WI38 (cell line): ENCODE measurements at regions not wholly inside any gene's neighbourhood (a gene's known extent, or its start where the extent isn't known, plus 50 kb on each side); places are given as distances from the start of the nearest gene placed in this dataset.

Experiments used
- H3K4me3 ChIP-seq: 2 replicates; pipeline ENCODE4 v1.5.1; 2011; ENCODE audit warnings: low read depth, mild to moderate bottlenecking, control low read depth, low read length
- TF ChIP-seq, protein P1 (sequence below): IDR thresholded peaks from 2 replicates; pipeline ENCODE4 v1.5.1; 2012; ENCODE audit warnings: low read depth, mild to moderate bottlenecking, control low read depth, low read length

DNA sequence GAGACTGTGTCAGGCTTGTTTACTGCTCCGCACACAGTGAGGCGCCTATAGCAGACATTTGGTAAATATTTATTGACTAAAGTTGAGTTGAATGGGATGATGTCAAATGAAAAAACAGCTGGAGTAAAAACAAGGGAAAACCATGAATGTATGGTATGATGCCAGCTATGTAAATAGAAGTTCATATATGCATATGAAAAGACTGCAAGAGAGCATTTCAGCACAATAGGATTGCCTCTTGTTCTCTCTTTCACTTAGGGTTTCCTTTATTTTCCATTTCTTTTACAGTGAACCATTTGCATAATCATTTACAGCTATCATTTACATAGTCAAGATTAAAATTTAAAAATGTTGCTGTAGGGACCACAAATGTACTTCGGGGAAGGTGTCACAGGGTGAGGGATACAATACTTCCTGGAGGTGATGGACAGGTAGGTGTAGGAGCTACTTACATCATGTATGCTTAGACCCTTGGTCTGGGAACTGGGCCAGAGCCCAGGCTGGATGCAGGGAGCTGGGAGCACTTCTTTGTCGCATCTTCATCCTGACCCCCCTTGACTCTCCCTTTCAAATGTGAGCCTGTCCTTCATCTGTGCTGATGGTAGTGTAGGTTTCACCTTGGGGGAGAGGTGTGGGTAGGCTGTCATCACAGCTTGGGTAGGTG is 113.3 kb downstream of the UTP18 start:
- TF ChIP-seq, protein P1, sequence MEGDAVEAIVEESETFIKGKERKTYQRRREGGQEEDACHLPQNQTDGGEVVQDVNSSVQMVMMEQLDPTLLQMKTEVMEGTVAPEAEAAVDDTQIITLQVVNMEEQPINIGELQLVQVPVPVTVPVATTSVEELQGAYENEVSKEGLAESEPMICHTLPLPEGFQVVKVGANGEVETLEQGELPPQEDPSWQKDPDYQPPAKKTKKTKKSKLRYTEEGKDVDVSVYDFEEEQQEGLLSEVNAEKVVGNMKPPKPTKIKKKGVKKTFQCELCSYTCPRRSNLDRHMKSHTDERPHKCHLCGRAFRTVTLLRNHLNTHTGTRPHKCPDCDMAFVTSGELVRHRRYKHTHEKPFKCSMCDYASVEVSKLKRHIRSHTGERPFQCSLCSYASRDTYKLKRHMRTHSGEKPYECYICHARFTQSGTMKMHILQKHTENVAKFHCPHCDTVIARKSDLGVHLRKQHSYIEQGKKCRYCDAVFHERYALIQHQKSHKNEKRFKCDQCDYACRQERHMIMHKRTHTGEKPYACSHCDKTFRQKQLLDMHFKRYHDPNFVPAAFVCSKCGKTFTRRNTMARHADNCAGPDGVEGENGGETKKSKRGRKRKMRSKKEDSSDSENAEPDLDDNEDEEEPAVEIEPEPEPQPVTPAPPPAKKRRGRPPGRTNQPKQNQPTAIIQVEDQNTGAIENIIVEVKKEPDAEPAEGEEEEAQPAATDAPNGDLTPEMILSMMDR, result no peak
- H3K4me3 ChIP-seq, result no peak overlapping the region

DNA sequence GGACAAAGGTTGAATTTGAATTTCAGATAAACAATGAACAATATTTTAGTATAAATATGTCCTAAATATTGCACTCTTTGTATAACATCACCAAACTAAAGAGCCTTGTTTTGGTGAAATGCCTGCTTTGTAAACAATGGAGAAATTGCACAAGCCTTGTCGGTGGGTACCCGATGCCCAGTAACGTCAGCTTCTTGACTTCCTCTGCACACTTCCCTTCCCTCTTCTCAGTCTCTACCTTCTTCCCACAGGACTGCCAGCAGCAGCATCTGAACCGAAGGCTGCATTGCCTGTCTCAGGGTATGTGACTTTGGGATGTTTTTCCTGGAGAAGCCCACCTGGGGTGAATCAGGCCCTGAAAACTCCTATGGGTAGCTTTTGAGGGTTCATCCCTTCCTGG is 113.9 kb downstream of the UTP18 start:
- TF ChIP-seq, protein P1, result no peak
- no peak overlapping the region for H3K4me3 ChIP-seq

DNA sequence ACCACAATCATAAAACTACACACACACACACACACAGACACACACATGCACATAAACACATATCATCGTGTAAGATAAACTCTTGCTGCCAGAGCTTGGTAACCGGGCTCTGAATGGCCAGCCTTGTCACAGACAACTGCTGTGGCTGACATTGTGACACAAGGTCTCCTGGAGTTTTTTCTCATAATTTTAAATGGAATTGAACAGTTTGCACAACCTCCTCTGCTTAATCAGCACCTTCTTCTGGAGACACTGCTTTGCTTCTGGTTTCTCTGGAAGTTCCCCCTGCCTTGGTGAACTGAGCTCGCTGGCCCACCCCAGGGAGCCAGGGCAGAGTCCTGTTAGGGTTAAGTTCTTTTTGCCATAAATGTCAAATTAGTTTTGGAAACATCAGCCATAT is 115.4 kb downstream of the UTP18 start:
- TF ChIP-seq, protein P1, result no peak
- no peak overlapping the region for H3K4me3 ChIP-seq

DNA sequence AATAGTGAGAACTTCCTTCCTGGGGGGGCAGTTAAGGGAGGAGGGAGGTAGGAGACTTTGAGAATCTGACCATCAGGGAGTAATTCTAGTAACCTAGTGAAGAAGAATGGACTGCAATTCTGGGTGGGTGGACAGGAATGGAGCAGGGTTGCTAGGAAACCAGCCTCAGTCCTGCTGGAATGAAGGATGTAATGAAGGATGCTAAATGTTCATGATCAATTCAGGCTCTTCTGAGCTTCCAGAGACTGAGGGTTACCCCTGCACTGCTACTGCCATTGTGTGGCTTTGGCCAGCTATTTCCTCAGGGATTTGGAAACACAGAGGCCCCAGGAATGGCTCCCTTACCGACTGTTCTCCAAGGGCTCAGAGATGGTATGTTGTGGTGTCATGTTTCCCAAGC is 116.4 kb downstream of the UTP18 start:
- TF ChIP-seq, protein P1, result no peak

DNA sequence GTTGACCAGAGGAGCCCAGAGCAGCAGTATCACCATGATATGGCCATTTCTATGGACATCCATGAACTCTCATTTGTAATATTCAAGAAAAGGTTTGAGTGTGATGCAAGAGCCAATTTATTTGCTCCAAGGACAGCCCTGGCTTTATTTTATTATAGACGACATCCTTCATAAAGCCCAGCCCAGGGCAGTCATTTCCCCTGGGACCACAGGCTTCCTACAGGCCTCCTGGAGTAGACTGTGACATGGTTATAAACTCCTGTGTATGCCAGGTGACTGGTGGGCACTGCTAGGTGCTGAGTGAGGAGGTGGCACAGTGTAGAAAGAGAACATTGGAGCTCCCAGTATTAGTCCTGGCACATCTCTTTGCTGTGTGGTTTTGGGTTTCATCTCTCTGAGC is 120.9 kb downstream of the UTP18 start:
- no peak overlapping the region for H3K4me3 ChIP-seq
- TF ChIP-seq, protein P1, result no peak

More for the DNA sequence above, 116.4 kb downstream of the UTP18 start:
- no peak overlapping the region for H3K4me3 ChIP-seq

DNA sequence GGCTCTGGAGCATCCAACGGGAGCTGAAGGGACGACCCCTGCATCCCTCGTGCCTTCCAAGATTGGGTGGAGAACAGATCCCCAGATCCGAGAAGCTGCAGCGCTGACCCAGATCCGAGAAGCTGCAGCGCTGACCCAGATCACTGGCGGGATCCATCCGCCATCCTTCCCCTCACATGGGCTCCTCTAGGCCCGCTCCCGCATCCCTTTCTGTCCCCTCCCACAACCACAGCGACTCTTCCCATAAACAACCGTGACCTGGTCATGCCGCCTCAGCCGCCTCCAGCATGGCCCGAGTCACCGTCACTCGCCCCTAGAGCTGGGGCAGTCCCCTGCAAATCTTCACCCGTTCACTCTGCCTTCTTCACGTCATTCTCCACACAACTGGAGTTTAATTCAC is 124.9 kb downstream of the UTP18 start:
- TF ChIP-seq, protein P1, result no peak
- no peak overlapping the region for H3K4me3 ChIP-seq

DNA sequence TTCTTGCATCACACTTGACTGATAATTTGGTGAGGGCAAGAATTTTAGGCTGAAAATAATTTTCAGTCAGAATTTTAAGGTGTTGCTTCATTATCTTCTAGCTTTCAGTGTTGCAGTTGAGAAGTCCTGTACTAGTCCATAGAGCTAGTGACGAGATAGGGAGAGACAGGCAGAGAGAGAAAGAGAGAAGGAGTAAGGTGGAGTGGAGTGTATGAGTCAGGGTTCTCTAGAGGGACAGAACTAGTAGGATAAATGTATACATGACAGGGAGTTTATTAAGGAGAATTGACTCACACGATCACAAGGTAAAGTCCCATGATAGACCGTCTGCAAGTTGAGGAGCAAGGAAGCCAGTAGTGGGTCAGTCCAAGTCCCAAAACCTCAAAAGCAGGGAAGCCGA is 127.2 kb downstream of the UTP18 start:
- no peak overlapping the region for H3K4me3 ChIP-seq
- TF ChIP-seq, protein P1, result no peak
